ENCODE measurements at regions not wholly inside any gene's neighbourhood (a gene's known extent, or its start where the extent isn't known, plus 50 kb on each side); places are given as distances from the start of the nearest gene placed in this dataset.

DNA sequence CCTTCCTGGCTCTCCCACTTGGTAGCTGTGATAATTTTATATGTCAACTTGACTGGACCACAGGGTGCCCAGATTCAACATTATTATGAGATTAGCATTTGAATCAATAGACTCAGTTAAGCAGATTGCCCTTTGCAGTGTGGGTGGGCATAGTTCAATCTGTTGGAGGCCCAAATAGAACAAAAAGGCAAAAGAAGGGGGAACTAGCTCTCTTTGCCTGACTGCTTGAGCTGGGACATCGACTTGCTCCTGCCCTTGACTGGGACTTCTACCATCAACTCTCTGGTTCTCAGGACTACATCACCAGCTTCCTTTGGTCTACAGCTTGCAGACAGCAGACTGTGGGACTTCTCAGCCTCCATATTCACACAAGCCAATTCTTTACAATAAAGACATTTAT lies 1189.2 kb downstream of the BCL11B start:
- Histone ChIP-seq H3K9me3 (ENCODE audit: low read length) (peaks cover 4% of the 10 kb centered on the region), H3K9me2 (ENCODE audit: insufficient read depth, low read length) (no peaks in the 10 kb centered on the region), H4K20me1 (ENCODE audit: insufficient read depth) (no peaks in the 10 kb centered on the region), H3K9ac (ENCODE audit: low read length) (no peak overlapping the region), H3K4me2 (ENCODE audit: low read length) (no peak overlapping the region), H2AFZ (ENCODE audit: low read depth, low read length) (no peak overlapping the region), H3F3A (ENCODE audit: insufficient read depth, low read length, poor library complexity, severe bottlenecking) (no peaks in the 10 kb centered on the region), H3K27ac (ENCODE audit: low read length) (no peak overlapping the region), H3K27me3 (ENCODE audit: insufficient read depth, low read depth, low read length) (no peaks in the 10 kb centered on the region), H3K36me3 (ENCODE audit: insufficient read depth, low read length) (no peaks in the 10 kb centered on the region), H3K4me3 (ENCODE audit: low read length) (no peak overlapping the region), H3K79me2 (replicated peaks; ENCODE audit: insufficient read depth, low read length) (no peaks in the 10 kb centered on the region)
- TF ChIP-seq TAF1 (IDR thresholded peaks at IDR 0.05; ENCODE audit: low read depth) (no peak), MXI1 (conservative IDR thresholded peaks at IDR 0.05; ENCODE audit: poor library complexity, severe bottlenecking) (no peak), EZH2 (IDR thresholded peaks at IDR 0.05; ENCODE audit: borderline replicate concordance, insufficient read depth, low read length, poor library complexity, severe bottlenecking) (no peak), RAD21 (conservative IDR thresholded peaks at IDR 0.05) (no peak), SMC3 (conservative IDR thresholded peaks at IDR 0.05; ENCODE audit: poor library complexity) (no peak), POLR2AphosphoS5 (IDR thresholded peaks at IDR 0.05) (no peak), EP300 (conservative IDR thresholded peaks at IDR 0.05; ENCODE audit: poor library complexity, severe bottlenecking) (no peak)
- TF ChIP-seq, protein P1, sequence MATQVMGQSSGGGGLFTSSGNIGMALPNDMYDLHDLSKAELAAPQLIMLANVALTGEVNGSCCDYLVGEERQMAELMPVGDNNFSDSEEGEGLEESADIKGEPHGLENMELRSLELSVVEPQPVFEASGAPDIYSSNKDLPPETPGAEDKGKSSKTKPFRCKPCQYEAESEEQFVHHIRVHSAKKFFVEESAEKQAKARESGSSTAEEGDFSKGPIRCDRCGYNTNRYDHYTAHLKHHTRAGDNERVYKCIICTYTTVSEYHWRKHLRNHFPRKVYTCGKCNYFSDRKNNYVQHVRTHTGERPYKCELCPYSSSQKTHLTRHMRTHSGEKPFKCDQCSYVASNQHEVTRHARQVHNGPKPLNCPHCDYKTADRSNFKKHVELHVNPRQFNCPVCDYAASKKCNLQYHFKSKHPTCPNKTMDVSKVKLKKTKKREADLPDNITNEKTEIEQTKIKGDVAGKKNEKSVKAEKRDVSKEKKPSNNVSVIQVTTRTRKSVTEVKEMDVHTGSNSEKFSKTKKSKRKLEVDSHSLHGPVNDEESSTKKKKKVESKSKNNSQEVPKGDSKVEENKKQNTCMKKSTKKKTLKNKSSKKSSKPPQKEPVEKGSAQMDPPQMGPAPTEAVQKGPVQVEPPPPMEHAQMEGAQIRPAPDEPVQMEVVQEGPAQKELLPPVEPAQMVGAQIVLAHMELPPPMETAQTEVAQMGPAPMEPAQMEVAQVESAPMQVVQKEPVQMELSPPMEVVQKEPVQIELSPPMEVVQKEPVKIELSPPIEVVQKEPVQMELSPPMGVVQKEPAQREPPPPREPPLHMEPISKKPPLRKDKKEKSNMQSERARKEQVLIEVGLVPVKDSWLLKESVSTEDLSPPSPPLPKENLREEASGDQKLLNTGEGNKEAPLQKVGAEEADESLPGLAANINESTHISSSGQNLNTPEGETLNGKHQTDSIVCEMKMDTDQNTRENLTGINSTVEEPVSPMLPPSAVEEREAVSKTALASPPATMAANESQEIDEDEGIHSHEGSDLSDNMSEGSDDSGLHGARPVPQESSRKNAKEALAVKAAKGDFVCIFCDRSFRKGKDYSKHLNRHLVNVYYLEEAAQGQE (IDR thresholded peaks at IDR 0.05; ENCODE audit: borderline replicate concordance), result no peak
- TF ChIP-seq, protein P2, sequence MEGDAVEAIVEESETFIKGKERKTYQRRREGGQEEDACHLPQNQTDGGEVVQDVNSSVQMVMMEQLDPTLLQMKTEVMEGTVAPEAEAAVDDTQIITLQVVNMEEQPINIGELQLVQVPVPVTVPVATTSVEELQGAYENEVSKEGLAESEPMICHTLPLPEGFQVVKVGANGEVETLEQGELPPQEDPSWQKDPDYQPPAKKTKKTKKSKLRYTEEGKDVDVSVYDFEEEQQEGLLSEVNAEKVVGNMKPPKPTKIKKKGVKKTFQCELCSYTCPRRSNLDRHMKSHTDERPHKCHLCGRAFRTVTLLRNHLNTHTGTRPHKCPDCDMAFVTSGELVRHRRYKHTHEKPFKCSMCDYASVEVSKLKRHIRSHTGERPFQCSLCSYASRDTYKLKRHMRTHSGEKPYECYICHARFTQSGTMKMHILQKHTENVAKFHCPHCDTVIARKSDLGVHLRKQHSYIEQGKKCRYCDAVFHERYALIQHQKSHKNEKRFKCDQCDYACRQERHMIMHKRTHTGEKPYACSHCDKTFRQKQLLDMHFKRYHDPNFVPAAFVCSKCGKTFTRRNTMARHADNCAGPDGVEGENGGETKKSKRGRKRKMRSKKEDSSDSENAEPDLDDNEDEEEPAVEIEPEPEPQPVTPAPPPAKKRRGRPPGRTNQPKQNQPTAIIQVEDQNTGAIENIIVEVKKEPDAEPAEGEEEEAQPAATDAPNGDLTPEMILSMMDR (IDR thresholded peaks at IDR 0.05; ENCODE audit: poor library complexity, severe bottlenecking), result no peak

DNA sequence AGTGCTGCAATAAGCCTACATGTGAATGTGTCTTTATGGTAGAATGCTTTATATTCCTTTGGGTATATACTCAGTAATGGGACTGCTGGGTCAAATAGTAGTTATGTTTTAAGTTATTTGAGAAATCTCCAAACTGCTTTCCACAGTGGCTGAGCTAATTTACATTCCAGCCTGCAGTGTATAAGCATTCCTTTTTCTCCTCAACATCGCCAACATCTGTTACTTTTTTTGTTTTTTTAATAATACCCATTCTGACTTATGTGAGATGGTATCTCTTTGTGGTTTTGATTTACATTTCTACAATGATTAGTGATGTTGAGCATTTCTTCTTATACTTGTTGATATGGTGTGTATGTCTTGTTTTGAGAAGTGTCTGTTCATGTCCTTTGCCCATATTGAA lies 1186.2 kb downstream of the BCL11B start:
- H3K4me3 ChIP-seq (ENCODE audit: low read length), result no peak overlapping the region
- no peaks in the 10 kb centered on the region for H3K9me2 ChIP-seq (ENCODE audit: insufficient read depth, low read length)
- H3K36me3 ChIP-seq (ENCODE audit: insufficient read depth, low read length), result no peaks in the 10 kb centered on the region
- no peak for TF ChIP-seq EP300 (conservative IDR thresholded peaks at IDR 0.05; ENCODE audit: poor library complexity, severe bottlenecking)
- H4K20me1 ChIP-seq (ENCODE audit: insufficient read depth), result no peaks in the 10 kb centered on the region
- no peak overlapping the region for H2AFZ ChIP-seq (ENCODE audit: low read depth, low read length)
- no peak overlapping the region for H3K9ac ChIP-seq (ENCODE audit: low read length)
- H3K27me3 ChIP-seq (ENCODE audit: insufficient read depth, low read depth, low read length), result no peaks in the 10 kb centered on the region
- no peak overlapping the region for H3K4me2 ChIP-seq (ENCODE audit: low read length)
- H3F3A ChIP-seq (ENCODE audit: insufficient read depth, low read length, poor library complexity, severe bottlenecking), result no peaks in the 10 kb centered on the region
- H3K27ac ChIP-seq (ENCODE audit: low read length), result no peak overlapping the region
- H3K79me2 ChIP-seq (replicated peaks; ENCODE audit: insufficient read depth, low read length), result no peaks in the 10 kb centered on the region
- peaks cover 4% of the 10 kb centered on the region for H3K9me3 ChIP-seq (ENCODE audit: low read length)

DNA sequence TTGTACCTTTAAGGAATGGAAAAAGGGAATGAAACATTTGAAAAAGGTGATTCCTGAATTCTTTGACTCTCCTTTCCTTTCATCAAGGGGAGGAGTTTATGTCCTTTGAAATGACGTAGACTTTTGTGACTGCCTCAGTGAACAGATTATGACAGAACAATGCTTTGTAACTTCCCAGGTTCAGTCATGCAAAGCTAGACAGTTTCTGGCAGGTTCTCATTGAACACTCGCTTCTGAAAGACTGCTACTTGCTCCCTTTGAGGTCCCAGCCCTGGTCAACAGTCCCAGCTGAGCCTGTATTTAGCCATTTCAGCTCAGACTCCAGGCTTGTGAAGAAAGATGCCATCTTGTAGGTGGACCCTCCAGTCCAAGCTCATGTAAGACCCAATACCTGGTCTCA lies 1178.9 kb downstream of the BCL11B start:
- no peak overlapping the region for H3K4me3 ChIP-seq (ENCODE audit: low read length)
- no peaks in the 10 kb centered on the region for H4K20me1 ChIP-seq (ENCODE audit: insufficient read depth)
- H3K9me3 ChIP-seq (ENCODE audit: low read length), result no peaks in the 10 kb centered on the region
- no peaks in the 10 kb centered on the region for H3K27me3 ChIP-seq (ENCODE audit: insufficient read depth, low read depth, low read length)
- H3K9me2 ChIP-seq (ENCODE audit: insufficient read depth, low read length), result no peaks in the 10 kb centered on the region
- H3K4me2 ChIP-seq (ENCODE audit: low read length), result no peak overlapping the region
- TF ChIP-seq, protein P2 (IDR thresholded peaks at IDR 0.05; ENCODE audit: poor library complexity, severe bottlenecking), result no peak
- TF ChIP-seq MXI1 (conservative IDR thresholded peaks at IDR 0.05; ENCODE audit: poor library complexity, severe bottlenecking) (no peak), RAD21 (conservative IDR thresholded peaks at IDR 0.05) (no peak), POLR2AphosphoS5 (IDR thresholded peaks at IDR 0.05) (no peak), EP300 (conservative IDR thresholded peaks at IDR 0.05; ENCODE audit: poor library complexity, severe bottlenecking) (no peak), SMC3 (conservative IDR thresholded peaks at IDR 0.05; ENCODE audit: poor library complexity) (no peak), TAF1 (IDR thresholded peaks at IDR 0.05; ENCODE audit: low read depth) (no peak), EZH2 (IDR thresholded peaks at IDR 0.05; ENCODE audit: borderline replicate concordance, insufficient read depth, low read length, poor library complexity, severe bottlenecking) (no peak)
- TF ChIP-seq, protein P1 (IDR thresholded peaks at IDR 0.05; ENCODE audit: borderline replicate concordance), result no peak
- H2AFZ ChIP-seq (ENCODE audit: low read depth, low read length), result no peak overlapping the region
- no peak overlapping the region for H3K27ac ChIP-seq (ENCODE audit: low read length)
- H3K79me2 ChIP-seq (replicated peaks; ENCODE audit: insufficient read depth, low read length), result no peaks in the 10 kb centered on the region
- no peaks in the 10 kb centered on the region for H3K36me3 ChIP-seq (ENCODE audit: insufficient read depth, low read length)
- H3F3A ChIP-seq (ENCODE audit: insufficient read depth, low read length, poor library complexity, severe bottlenecking), result no peaks in the 10 kb centered on the region
- H3K9ac ChIP-seq (ENCODE audit: low read length), result no peak overlapping the region

All from neural cell (in vitro differentiated cells).